ENCODE measurements at regions not wholly inside any gene's neighbourhood (a gene's known extent, or its start where the extent isn't known, plus 50 kb on each side); places are given as distances from the start of the nearest gene placed in this dataset.

DNA sequence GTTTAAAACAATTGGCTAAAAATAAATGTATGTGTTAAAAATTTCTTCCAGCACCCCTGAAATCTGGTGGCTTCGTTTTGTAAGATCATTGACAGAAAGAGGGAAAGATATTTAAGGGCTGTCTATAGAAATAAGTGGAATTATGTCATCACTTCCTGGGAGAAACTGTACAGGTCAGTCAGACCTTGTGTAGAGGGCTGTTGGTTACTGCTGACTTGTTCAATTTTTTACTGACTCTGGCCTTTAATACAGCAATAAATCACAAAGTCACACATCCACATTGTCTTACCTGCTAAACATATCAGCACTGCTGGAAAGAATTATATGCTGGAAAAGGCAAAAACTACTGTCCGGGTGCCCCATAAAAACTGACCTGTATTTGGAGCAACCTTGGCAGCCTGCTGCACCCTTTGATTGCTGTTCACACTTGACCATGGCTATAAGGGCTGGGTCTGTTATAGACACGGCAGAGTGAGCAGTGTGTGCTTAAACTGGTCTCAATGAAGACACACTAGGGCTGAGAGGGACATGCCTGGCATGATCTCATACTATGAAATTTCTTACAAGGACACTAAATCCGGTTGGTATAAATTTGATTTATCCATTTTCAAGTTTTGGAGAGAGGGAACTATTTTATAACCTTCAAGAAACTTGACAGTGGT, 162.1 kb downstream of the NHLRC3 start:
- H3K4me3 Mint-ChIP-seq = no peak overlapping the region
- no peaks in the 10 kb centered on the region for H3K9me3 Mint-ChIP-seq
- H3K4me1 Mint-ChIP-seq = no peaks in the 10 kb centered on the region
- no peaks in the 10 kb centered on the region for H3K36me3 Mint-ChIP-seq
- ATAC-seq (replicated peaks) (no peak), DNase-seq (no peak)
- no peak overlapping the region for H3K27ac Mint-ChIP-seq
- peaks cover 0 to 4% of the 10 kb centered on the region in 2 donors for H3K27me3 Mint-ChIP-seq

- no peaks in the 10 kb centered on the region for H3K36me3 Mint-ChIP-seq
- DNase-seq = no peak
- peaks cover 0 to 4% of the 10 kb centered on the region in 2 donors for H3K27me3 Mint-ChIP-seq
- no peak overlapping the region for H3K27ac Mint-ChIP-seq
- no peak for ATAC-seq (replicated peaks)
- H3K4me3 Mint-ChIP-seq = no peak overlapping the region
- H3K4me1 Mint-ChIP-seq = no peaks in the 10 kb centered on the region
- no peaks in the 10 kb centered on the region for H3K9me3 Mint-ChIP-seq
Observed at GRCh38 chr13:39201180-39201579, 162.9 kb downstream of the NHLRC3 start.

GRCh38 chr13:39202746-39203145, 164.5 kb downstream of the NHLRC3 start:
- Mint-ChIP-seq H3K27me3 (peaks cover 0 to 4% of the 10 kb centered on the region in 2 donors), H3K9me3 (peaks cover 0 to 4% of the 10 kb centered on the region in 2 donors), H3K4me3 (no peak overlapping the region), H3K4me1 (no peaks in the 10 kb centered on the region), H3K36me3 (no peaks in the 10 kb centered on the region), H3K27ac (no peak overlapping the region)
- DNase-seq (no peak), ATAC-seq (replicated peaks) (no peak)

- no peak overlapping the region for H3K4me3 Mint-ChIP-seq
- DNase-seq (no peak), ATAC-seq (replicated peaks) (no peak)
- no peak overlapping the region for H3K27ac Mint-ChIP-seq
- no peaks in the 10 kb centered on the region for H3K4me1 Mint-ChIP-seq
- no peaks in the 10 kb centered on the region for H3K36me3 Mint-ChIP-seq
- H3K27me3 Mint-ChIP-seq = peaks cover 3 to 19% of the 10 kb centered on the region in 2 donors
- peaks cover 0 to 6% of the 10 kb centered on the region in 2 donors for H3K9me3 Mint-ChIP-seq
Observed at GRCh38 chr13:39208636-39209035, 170.4 kb downstream of the NHLRC3 start.

DNA sequence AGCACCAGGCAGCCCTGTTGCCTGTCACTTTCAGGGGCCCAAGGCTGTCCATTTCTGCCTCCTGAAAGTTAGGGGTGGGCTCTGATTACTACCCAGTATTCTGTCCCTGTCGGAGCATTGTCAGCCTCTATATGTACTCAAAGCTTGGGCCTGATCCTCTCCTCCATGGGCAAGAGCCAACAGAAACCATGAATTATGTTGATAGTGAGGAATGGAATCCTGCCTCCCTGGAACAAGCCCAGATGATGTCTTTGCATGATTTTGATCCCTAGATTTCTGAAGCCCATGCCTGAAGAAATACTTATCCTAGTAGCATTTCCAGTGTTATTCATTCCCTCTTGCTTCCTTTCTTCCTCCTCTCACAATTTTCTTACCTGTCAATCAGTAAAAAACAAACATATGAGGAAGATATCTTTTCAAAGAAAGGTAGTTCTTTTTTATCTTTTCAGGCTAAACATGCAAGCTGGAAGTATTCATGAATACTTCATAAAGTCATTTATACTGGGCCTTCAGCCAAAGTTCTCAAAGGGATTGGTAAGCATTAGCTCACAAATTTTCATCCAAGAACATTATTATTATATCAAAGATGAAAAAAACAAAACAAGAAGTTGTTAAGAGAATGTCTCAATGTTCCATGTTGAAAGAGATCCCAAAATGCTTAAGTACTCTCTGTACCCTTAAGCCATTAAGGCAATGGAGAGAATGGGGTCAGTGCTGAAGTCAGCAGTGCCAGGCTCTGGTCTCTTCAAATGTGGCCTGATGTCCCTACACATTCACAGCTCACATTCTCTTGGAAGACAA, 171.7 kb downstream of the NHLRC3 start:
- H3K4me3 Mint-ChIP-seq = no peak overlapping the region
- no peaks in the 10 kb centered on the region for H3K4me1 Mint-ChIP-seq
- DNase-seq (no peak), ATAC-seq (replicated peaks) (no peak)
- H3K27me3 Mint-ChIP-seq = peaks cover 3 to 20% of the 10 kb centered on the region in 2 donors
- H3K36me3 Mint-ChIP-seq = no peaks in the 10 kb centered on the region
- peaks cover 0 to 6% of the 10 kb centered on the region in 2 donors for H3K9me3 Mint-ChIP-seq
- H3K27ac Mint-ChIP-seq = no peak overlapping the region

DNA sequence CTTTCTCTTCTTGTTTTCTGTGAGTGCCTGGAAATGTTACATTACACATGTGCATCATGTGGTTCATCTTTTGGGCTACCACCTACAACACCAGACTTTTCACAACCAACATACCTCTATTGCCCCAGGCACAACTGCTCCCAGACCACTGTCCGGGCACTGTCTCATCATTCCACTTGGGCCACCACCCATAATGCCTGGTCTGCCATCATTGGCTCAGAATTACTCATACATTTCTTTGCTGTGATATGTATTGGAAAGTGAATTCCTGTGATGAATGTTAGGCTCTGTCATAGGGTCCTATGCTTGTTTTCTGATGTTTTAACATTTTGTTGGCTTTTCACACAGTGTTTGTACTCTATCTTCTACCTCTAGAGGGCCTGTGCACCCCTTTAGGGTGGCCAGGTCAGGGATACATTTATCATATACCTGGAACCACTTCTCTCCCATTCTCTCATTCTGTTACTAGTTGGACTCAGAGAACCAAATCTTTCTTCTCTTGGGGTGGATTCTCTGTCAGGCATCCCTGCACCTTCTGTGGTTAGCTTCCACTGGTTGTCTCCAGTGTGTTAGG, 172.8 kb downstream of the NHLRC3 start:
- Mint-ChIP-seq H3K9me3 (peaks cover 0 to 6% of the 10 kb centered on the region in 2 donors), H3K36me3 (no peaks in the 10 kb centered on the region)

DNA sequence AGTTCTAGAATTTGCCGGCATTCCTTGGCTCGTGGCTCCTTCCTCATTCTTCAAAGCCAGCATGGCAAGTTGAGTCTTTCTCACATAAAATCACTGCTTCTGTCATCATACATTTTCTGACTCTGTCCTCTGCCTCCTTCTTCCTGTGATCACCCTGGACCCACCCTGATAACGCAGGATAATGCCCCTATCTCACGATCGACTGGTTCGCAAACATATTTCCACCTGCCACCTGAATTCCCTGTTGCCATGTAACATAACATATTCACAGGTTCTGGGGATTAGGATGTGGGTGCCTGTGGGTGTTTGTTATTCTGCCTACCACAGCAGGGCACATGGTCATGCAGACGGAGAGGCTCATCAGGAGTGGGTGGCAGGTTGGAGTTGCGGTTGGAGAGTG, 177.7 kb downstream of the NHLRC3 start:
- no peak overlapping the region for H3K27ac Mint-ChIP-seq
- ATAC-seq (replicated peaks) = no peak
- no peak for DNase-seq
- no peaks in the 10 kb centered on the region for H3K4me1 Mint-ChIP-seq
- no peak overlapping the region for H3K4me3 Mint-ChIP-seq
- no peaks in the 10 kb centered on the region for H3K36me3 Mint-ChIP-seq
- peaks cover 6 to 11% of the 10 kb centered on the region in 2 donors for H3K9me3 Mint-ChIP-seq
- peaks cover 7 to 22% of the 10 kb centered on the region in 2 donors for H3K27me3 Mint-ChIP-seq

More for the DNA sequence above, 172.8 kb downstream of the NHLRC3 start:
- Mint-ChIP-seq H3K4me1 (no peaks in the 10 kb centered on the region), H3K27ac (no peak overlapping the region), H3K27me3 (peaks cover 6 to 30% of the 10 kb centered on the region in 2 donors), H3K4me3 (no peak overlapping the region)
- ATAC-seq (replicated peaks) = peak in 1 of 2 donors; percentile 16
- no peak for DNase-seq

DNA sequence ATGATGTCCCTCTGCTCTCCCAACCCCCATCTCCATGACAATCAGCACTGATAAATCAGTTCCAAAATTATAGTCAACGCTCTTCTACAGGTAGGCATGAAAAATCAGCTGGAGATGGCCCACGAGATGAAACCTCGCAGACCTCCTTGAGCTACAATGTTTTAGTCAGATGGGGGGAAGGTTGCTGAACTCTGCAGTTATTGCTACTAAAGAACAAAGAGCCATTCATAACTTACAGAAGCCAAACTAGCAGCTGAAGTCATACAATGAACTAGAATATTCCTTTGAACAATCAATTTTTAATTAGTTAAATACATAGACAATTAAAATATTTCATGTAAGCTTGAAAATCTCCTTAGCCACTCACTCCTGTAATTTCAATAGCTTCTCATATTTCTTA, 179.2 kb downstream of the NHLRC3 start:
- Mint-ChIP-seq H3K9me3 (peaks cover 6 to 17% of the 10 kb centered on the region in 2 donors), H3K36me3 (no peaks in the 10 kb centered on the region), H3K27me3 (peaks cover 7 to 18% of the 10 kb centered on the region in 2 donors), H3K4me3 (no peak overlapping the region), H3K27ac (no peak overlapping the region), H3K4me1 (no peaks in the 10 kb centered on the region)
- DNase-seq (no peak), ATAC-seq (replicated peaks) (no peak)

GRCh38 chr13:39224671-39225240, 186.5 kb downstream of the NHLRC3 start:
- Mint-ChIP-seq H3K27me3 (peaks cover 0 to 7% of the 10 kb centered on the region in 2 donors), H3K9me3 (peaks cover 7 to 24% of the 10 kb centered on the region in 2 donors), H3K4me1 (no peaks in the 10 kb centered on the region), H3K36me3 (no peaks in the 10 kb centered on the region), H3K27ac (no peak overlapping the region), H3K4me3 (no peak overlapping the region)
- no peak for ATAC-seq (replicated peaks)
- DNase-seq = no peak

GRCh38 chr13:39225860-39226259, 187.6 kb downstream of the NHLRC3 start:
- Mint-ChIP-seq H3K9me3 (peaks cover 7 to 17% of the 10 kb centered on the region in 2 donors), H3K4me1 (no peaks in the 10 kb centered on the region), H3K27me3 (peaks cover 0 to 7% of the 10 kb centered on the region in 2 donors), H3K4me3 (no peak overlapping the region), H3K36me3 (no peaks in the 10 kb centered on the region), H3K27ac (no peak overlapping the region)
- ATAC-seq (replicated peaks) (no peak), DNase-seq (no peak)

DNA sequence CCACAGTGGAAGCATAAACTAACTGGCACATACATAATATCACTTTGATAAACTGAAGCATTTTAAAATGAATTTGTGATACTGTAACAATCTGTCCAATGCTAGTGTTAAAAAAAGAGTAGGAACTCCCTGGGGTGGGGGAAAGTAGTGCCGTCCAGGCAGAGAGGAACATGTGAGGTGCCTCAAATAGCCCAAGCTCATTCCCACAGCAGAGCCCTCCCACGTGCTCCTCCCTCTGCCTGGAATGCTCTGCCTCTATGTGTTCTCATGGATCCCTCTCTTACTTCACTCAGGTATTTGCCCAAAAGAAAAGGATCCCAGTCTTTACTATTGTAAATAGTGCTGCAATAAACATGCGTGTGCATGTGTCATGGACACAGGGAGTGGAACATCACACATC, 188.1 kb downstream of the NHLRC3 start:
- ATAC-seq (replicated peaks) (no peak), DNase-seq (no peak)
- no peaks in the 10 kb centered on the region for H3K36me3 Mint-ChIP-seq
- H3K9me3 Mint-ChIP-seq = peaks cover 7 to 17% of the 10 kb centered on the region in 2 donors
- peaks cover 0 to 7% of the 10 kb centered on the region in 2 donors for H3K27me3 Mint-ChIP-seq
- H3K4me3 Mint-ChIP-seq = no peak overlapping the region
- no peaks in the 10 kb centered on the region for H3K4me1 Mint-ChIP-seq
- no peak overlapping the region for H3K27ac Mint-ChIP-seq

DNA sequence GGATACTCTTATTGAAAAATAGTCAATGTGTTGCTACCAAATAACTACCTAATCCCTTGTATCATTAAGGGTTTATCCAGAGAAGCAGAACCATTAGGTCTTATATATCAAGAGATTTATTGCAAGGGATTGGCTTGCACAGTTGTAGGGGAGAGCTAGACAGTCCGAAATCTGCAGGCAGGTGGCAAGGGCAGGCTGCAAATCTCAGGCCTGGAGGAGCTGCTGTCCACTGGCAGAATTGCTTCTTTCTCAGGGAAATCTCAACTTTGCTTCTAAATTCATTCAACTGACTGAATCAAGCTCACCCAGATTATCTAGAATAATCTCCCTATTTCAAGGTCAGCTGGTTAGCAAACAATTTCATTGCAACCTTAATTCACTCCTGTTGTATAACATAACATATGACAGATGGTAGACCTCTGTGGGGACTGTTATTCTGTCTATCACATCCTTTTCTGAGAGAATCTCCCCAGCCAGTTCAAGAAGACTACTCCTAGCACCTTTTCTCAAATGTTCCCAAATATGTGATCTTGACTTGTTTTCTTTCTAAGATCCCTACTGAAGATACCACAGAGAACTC, 194.2 kb downstream of the NHLRC3 start:
- Mint-ChIP-seq H3K27me3 (peaks cover 10 to 15% of the 10 kb centered on the region in 2 donors), H3K9me3 (no peaks in the 10 kb centered on the region), H3K4me3 (no peak overlapping the region), H3K27ac (no peak overlapping the region), H3K36me3 (no peaks in the 10 kb centered on the region), H3K4me1 (no peaks in the 10 kb centered on the region)
- DNase-seq (no peak), ATAC-seq (replicated peaks) (no peak)

GRCh38 chr13:39232999-39233398, 194.7 kb downstream of the NHLRC3 start:
- no peak overlapping the region for H3K27ac Mint-ChIP-seq
- no peaks in the 10 kb centered on the region for H3K4me1 Mint-ChIP-seq
- ATAC-seq (replicated peaks) = no peak
- no peak for DNase-seq
- H3K9me3 Mint-ChIP-seq = no peaks in the 10 kb centered on the region
- H3K36me3 Mint-ChIP-seq = no peaks in the 10 kb centered on the region
- H3K27me3 Mint-ChIP-seq = peaks cover 10 to 15% of the 10 kb centered on the region in 2 donors
- no peak overlapping the region for H3K4me3 Mint-ChIP-seq

DNA sequence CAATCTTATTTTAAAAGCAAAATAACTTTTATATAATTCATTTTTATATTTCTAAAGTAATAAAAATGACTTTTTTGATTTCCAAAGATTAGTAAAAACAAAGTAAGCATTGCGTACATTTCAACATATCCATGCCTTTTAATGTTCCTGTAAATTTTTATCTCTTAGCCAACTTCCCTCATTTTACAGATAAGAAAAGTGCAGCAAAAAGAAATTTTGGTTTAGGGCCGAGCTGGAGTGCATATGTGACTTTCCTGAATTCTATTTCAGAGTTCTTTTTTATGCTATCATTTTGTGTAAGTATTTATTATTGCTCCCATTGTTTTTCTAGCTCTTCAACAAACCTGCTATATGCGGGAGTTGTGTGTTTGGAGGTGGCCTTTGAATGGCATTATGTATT, 195.3 kb downstream of the NHLRC3 start:
- no peak overlapping the region for H3K27ac Mint-ChIP-seq
- H3K4me1 Mint-ChIP-seq = no peaks in the 10 kb centered on the region
- DNase-seq (no peak), ATAC-seq (replicated peaks) (no peak)
- peaks cover 10 to 15% of the 10 kb centered on the region in 2 donors for H3K27me3 Mint-ChIP-seq
- H3K9me3 Mint-ChIP-seq = no peaks in the 10 kb centered on the region
- H3K36me3 Mint-ChIP-seq = no peaks in the 10 kb centered on the region
- no peak overlapping the region for H3K4me3 Mint-ChIP-seq

Data from stimulated activated naive B cell treated with anti-CD40 and anti-IgM and Interleukin-4, amounts not matched to agents 10 μg/mL and 1 μg/mL and 100 μg/mL, for 72 hours (primary cell).